HG03521 (cell line): ENCODE measurements at regions not wholly inside any gene's neighbourhood (a gene's known extent, or its start where the extent isn't known, plus 50 kb on each side); places are given as distances from the start of the nearest gene placed in this dataset.
"Not testable (repeated sequence)": the region's sequence is repeated elsewhere in the genome, so short reads cannot be mapped to it uniquely, and the experiment has no call there.

ENCODE experiments used
- ATAC-seq: cut with Tn5 transposase; IDR thresholded peaks from one replicate; pipeline ENCODE4 v1.9.1; 2021; ENCODE audit warnings: mild to moderate bottlenecking, moderate library complexity; ENCODE audit not compliant: unreplicated experiment

GRCh38 chr4:15333692-15334633, 93.9 kb upstream of the C1QTNF7 start:
- ATAC-seq, result no peak

GRCh38 chr4:15336410-15337167, 91.2 kb upstream of the C1QTNF7 start:
- ATAC-seq, result no peak

- ATAC-seq, result not testable (repeated sequence)
These were observed 90.6 kb upstream of the C1QTNF7 start for GRCh38 chr4:15337168-15337657.

- ATAC-seq, result no peak
These were observed 88.1 kb upstream of the C1QTNF7 start for GRCh38 chr4:15339737-15340136.

GRCh38 chr4:15340332-15340731, 87.5 kb upstream of the C1QTNF7 start:
- no peak for ATAC-seq

- ATAC-seq, result no peak
These were observed 86.7 kb upstream of the C1QTNF7 start for GRCh38 chr4:15340902-15341732.

- no peak for ATAC-seq
These were observed 86.0 kb upstream of the C1QTNF7 start for GRCh38 chr4:15341733-15342300.

- ATAC-seq, result no peak
These were observed 84.8 kb upstream of the C1QTNF7 start for GRCh38 chr4:15343000-15343399.

GRCh38 chr4:15343581-15343980, 84.3 kb upstream of the C1QTNF7 start:
- no peak for ATAC-seq

GRCh38 chr4:15344041-15344440, 83.8 kb upstream of the C1QTNF7 start:
- ATAC-seq, result no peak

GRCh38 chr4:15345134-15345533, 82.7 kb upstream of the C1QTNF7 start:
- ATAC-seq, result no peak

- ATAC-seq, result no peak
These were observed 79.6 kb upstream of the C1QTNF7 start for GRCh38 chr4:15348236-15348635.

GRCh38 chr4:15348695-15349094, 79.1 kb upstream of the C1QTNF7 start:
- no peak for ATAC-seq

GRCh38 chr4:15349531-15349935, 78.3 kb upstream of the C1QTNF7 start:
- no peak for ATAC-seq

GRCh38 chr4:15349965-15350364, 77.9 kb upstream of the C1QTNF7 start:
- ATAC-seq, result no peak

- ATAC-seq, result no peak
These were observed 75.3 kb upstream of the C1QTNF7 start for GRCh38 chr4:15352524-15352923.

GRCh38 chr4:15353207-15353606, 74.6 kb upstream of the C1QTNF7 start:
- no peak for ATAC-seq

- no peak for ATAC-seq
These were observed 73.2 kb upstream of the C1QTNF7 start for GRCh38 chr4:15354371-15355297.

GRCh38 chr4:15361529-15361928, 66.3 kb upstream of the C1QTNF7 start:
- ATAC-seq, result no peak
